C4-2B (cell line): ENCODE measurements at regions not wholly inside any gene's neighbourhood (a gene's known extent, or its start where the extent isn't known, plus 50 kb on each side); places are given as distances from the start of the nearest gene placed in this dataset.

Experiments used
- H3K27ac ChIP-seq: fragments of 450-650 bp; 2 replicates; pipeline ENCODE4 v1.5.1; 2017
- ZFX ChIP-seq: fragments of 450-650 bp; IDR thresholded peaks from 2 replicates; pipeline ENCODE4 v1.6.1; 2017
- TF ChIP-seq, protein P1 (sequence below): fragments of 450-650 bp; conservative IDR thresholded peaks from 2 replicates; pipeline ENCODE4 v1.5.1; 2017; ENCODE audit warnings: mild to moderate bottlenecking

- no peak overlapping the region for H3K27ac ChIP-seq
- TF ChIP-seq, protein P1, sequence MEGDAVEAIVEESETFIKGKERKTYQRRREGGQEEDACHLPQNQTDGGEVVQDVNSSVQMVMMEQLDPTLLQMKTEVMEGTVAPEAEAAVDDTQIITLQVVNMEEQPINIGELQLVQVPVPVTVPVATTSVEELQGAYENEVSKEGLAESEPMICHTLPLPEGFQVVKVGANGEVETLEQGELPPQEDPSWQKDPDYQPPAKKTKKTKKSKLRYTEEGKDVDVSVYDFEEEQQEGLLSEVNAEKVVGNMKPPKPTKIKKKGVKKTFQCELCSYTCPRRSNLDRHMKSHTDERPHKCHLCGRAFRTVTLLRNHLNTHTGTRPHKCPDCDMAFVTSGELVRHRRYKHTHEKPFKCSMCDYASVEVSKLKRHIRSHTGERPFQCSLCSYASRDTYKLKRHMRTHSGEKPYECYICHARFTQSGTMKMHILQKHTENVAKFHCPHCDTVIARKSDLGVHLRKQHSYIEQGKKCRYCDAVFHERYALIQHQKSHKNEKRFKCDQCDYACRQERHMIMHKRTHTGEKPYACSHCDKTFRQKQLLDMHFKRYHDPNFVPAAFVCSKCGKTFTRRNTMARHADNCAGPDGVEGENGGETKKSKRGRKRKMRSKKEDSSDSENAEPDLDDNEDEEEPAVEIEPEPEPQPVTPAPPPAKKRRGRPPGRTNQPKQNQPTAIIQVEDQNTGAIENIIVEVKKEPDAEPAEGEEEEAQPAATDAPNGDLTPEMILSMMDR, result no peak
- no peak for TF ChIP-seq ZFX
These were observed 142.8 kb downstream of the NUAK1 start for GRCh38 chr12:105995961-105996431.

DNA sequence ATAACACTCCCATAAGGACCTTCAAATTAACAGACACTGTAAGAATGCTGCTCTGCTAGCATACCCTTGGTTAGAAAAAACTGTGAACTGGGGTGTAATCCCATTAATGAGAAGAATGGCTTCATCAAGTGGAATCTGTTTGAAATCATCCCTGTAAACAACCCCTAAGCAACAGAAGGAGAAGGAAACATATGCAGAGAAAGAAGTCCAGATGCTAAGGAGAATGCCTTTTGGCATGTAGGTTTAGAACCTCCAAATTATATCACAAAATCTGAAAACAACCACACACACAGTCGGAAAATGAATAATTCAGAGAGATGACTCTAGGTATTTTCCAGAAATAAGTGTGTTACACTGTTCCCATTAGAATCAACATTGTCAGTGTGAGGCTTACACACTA lies 140.2 kb downstream of the NUAK1 start:
- no peak for TF ChIP-seq ZFX
- TF ChIP-seq, protein P1, result no peak
- no peak overlapping the region for H3K27ac ChIP-seq

DNA sequence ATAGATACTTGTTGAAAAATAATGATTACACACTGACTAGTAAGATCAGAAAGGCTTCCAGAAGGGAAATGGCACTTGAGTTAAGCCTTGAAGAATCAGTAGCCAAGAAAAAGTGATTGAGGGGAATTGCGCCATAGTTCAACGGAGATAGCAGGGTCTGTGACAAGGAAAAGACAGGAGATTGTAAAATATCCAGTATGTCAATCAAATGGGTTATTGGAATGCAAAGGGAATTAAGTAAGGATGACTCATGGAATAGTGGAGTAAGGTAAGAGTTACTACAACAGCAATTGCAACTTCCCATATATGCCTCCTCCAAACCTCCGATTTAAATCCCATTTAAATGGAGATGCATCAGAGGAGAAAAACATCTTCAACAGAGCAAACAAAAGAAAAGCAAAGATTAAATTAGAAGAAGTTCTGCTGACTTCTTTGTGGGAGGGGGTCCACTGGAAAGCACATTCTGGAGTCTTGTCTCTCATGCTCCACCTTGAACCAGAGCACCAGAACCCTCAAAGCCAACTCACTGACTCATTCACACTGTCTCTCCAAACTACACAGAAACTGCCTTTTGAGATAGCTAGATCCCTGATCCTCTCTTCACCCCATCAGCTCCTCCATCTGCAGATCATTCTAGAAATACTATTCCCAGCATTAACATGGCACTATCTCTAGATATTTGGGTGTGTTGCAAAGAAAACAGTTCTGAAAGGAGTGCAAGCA lies 138.2 kb downstream of the NUAK1 start:
- no peak overlapping the region for H3K27ac ChIP-seq

GRCh38 chr12:106001105-106001836 lies 137.5 kb downstream of the NUAK1 start:
- no peak overlapping the region for H3K27ac ChIP-seq
- no peak for TF ChIP-seq ZFX
- TF ChIP-seq, protein P1, result no peak

More for the DNA sequence above, 138.2 kb downstream of the NUAK1 start:
- TF ChIP-seq ZFX, result no peak
- TF ChIP-seq, protein P1, result no peak

DNA sequence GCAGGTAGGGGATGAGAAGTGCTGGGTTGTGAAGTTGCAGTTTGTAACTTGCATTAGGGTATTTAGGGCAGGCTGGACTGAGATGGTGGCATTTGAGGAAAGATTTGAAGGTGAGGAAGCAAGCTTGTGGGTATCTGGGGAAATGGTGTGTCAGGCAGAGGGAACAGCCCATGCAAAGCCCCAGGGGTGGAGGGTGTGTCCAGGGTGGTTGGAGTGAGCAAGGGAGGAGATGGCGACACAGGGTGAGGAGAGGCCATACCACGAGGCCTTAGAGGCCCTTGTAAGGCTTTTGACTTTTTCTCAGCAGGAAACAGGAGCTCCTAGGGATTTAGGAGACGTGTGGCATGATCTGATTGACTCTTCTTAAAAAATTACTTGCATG lies 136.9 kb downstream of the NUAK1 start:
- TF ChIP-seq, protein P1, result no peak
- no peak for TF ChIP-seq ZFX
- no peak overlapping the region for H3K27ac ChIP-seq

DNA sequence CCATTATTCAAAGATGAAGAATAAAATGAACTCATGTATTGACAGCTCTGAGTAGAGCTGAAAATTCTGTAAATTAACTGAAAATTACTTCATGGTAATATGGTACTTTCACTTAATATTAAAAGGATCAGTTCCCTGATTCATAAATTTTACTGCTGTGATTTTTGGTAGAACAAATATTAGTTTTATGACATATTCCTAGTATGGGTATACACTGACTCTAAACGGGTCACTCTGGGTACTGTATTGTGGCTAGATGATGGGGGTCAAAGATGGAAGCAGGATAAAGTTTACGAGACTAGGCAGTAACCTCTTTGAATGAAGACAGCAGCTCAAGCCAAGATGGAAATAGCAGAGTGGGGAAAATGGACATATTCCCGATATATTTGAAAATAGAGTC lies 135.5 kb downstream of the NUAK1 start:
- H3K27ac ChIP-seq, result no peak overlapping the region
- TF ChIP-seq ZFX, result no peak
- TF ChIP-seq, protein P1, result no peak

GRCh38 chr12:106004289-106004688 lies 134.5 kb downstream of the NUAK1 start:
- no peak overlapping the region for H3K27ac ChIP-seq
- TF ChIP-seq, protein P1, result no peak
- TF ChIP-seq ZFX, result no peak
